ENCODE measurements at regions not wholly inside any gene's neighbourhood (a gene's known extent, or its start where the extent isn't known, plus 50 kb on each side); places are given as distances from the start of the nearest gene placed in this dataset.

DNA sequence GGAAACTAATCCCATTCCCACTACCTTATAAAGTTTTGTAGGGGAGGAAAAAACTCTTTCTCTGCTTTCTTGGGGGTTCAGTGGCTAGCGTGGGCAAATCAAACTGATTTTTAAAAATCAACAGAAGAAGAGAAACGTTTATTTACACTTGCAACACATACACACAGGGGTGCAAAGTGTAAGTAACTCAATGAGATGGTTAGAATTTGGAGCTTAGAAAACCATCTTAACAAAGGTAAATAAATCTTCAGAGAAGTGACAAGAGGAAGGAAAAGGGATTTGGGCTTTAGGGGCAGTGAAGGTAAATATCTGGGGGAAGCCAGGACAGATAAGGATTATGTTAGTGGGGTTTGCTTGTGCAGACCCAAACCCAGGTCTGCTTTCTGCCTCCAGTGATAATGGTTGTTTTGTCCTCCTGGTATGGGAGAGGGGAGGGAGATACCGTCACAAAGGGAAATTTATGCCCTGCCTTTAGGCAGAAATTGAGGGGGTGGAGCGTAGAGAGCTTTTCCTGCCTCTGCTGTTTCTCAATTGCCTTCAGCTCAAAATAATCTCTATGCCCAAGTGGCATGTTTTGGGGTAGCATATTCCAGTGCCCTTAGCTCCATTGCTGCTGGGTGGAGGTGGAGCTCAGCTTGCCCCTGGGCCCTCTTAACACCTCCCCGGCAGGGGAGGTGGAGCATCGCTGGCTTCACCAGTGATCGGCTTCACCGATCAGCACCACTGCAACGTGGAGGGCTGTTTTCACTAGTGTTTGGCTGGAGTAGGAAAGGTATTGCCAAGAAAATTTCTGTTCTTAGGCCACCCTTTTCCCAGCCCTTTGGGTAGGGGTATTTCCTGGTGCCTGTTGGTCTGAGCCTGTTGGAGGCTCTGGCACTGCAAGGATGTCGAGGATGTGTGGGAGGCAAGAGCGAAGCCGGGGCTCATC, 92.2 kb downstream of the TEX51 start:
- Histone ChIP-seq H3K36me3 (ENCODE audit: control insufficient read depth, insufficient read depth, low read length) (no peaks in the 10 kb centered on the region), H3K4me1 (ENCODE audit: control insufficient read depth, insufficient read depth, low read length) (no peaks in the 10 kb centered on the region), H3K27me3 (ENCODE audit: control insufficient read depth, insufficient read depth, low read length) (no peaks in the 10 kb centered on the region), H3K4me3 (ENCODE audit: low read depth, low read length) (no peak overlapping the region), H3K27ac (ENCODE audit: low read depth, low read length) (no peak overlapping the region), H3K9ac (ENCODE audit: low read depth, low read length) (no peak overlapping the region), H3K9me3 (ENCODE audit: control insufficient read depth, insufficient read depth, low read length) (no peaks in the 10 kb centered on the region)

DNA sequence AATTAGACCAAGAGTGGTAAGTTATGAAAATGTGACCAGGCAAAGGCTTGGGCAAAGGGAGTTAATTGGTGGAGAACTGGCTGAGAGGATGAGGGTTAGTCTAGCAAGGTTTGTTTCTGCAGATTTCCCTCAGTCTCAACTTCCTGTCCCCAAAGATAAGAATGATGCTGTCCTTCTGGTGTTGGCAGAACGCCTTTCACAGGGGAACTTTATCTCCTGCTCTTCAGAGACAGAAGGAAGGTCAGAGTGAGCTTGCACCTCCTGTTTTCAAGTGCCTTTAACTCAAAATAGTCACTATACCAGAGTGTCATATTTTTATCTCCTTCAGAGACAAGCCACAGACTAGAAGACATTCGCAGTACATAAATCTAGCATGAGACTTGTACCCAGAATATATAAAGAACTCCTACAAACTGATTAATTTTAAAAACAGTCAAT, 95.7 kb downstream of the TEX51 start:
- Histone ChIP-seq H3K27ac (ENCODE audit: low read depth, low read length) (no peak overlapping the region), H3K27me3 (ENCODE audit: control insufficient read depth, insufficient read depth, low read length) (no peaks in the 10 kb centered on the region), H3K9ac (ENCODE audit: low read depth, low read length) (no peak overlapping the region), H3K4me1 (ENCODE audit: control insufficient read depth, insufficient read depth, low read length) (no peaks in the 10 kb centered on the region), H3K4me3 (ENCODE audit: low read depth, low read length) (no peak overlapping the region), H3K36me3 (ENCODE audit: control insufficient read depth, insufficient read depth, low read length) (no peaks in the 10 kb centered on the region), H3K9me3 (ENCODE audit: control insufficient read depth, insufficient read depth, low read length) (no peaks in the 10 kb centered on the region)

DNA sequence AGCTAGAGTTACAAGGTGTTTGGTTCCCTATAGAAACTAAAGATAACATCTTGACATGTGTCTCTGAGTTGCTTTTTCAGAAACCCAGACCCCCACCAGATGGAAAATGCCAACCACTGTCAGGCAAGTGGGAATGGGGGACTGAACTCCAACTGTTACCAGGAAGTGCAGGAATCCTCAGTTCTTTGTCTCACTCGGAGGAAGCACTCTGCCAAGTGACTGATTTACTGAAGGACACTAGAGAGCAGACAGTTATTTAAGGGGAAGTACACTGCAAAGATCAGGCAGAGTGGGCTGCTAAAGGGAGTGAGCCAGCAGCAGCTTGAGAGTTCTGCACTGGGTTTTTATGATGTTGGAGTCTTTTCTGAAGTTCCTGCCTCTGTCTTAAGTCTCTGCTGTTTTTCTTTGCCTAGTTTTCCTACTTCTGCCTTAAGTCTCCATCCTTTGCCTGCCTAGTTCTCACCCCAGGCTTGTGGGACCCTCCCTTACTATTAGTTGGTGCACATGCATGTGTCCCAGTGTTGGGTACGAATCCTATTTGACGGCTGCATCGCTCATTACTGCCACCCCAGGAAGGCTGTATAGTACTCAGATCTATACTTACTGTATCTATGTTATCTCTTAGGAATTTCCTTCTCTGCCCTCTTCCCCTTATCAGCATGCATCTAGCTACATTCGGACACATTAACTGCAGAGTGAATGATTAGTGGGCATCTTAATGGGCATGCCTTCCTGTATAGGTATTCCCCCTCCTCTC, 97.1 kb downstream of the TEX51 start:
- Histone ChIP-seq H3K9ac (ENCODE audit: low read depth, low read length) (no peak overlapping the region), H3K27ac (ENCODE audit: low read depth, low read length) (peak overlapping the region; percentile 38), H3K9me3 (ENCODE audit: control insufficient read depth, insufficient read depth, low read length) (no peaks in the 10 kb centered on the region)

DNA sequence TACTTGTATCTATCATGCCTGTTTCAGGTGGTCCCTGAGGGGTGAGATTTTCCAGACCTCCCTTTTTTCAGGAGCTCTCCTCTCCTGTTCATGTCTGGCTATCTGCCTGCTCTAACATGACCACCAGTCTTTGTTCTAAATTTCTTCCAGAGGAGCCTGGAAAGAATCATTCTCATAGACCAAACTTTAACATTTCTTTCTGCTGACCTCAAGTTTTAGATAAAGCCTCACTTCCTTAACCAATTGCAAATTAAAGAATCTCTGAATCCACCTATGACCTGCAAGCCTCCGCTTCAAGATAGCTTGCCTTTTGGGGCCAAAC, 97.6 kb downstream of the TEX51 start:
- Histone ChIP-seq H3K4me3 (ENCODE audit: low read depth, low read length) (no peak overlapping the region), H3K4me1 (ENCODE audit: control insufficient read depth, insufficient read depth, low read length) (no peaks in the 10 kb centered on the region), H3K27ac (ENCODE audit: low read depth, low read length) (peak overlapping the region; percentile 38), H3K9me3 (ENCODE audit: control insufficient read depth, insufficient read depth, low read length) (no peaks in the 10 kb centered on the region), H3K36me3 (ENCODE audit: control insufficient read depth, insufficient read depth, low read length) (no peaks in the 10 kb centered on the region), H3K9ac (ENCODE audit: low read depth, low read length) (no peak overlapping the region), H3K27me3 (ENCODE audit: control insufficient read depth, insufficient read depth, low read length) (no peaks in the 10 kb centered on the region)

More for the DNA sequence above, 97.1 kb downstream of the TEX51 start:
- H3K4me1 ChIP-seq (ENCODE audit: control insufficient read depth, insufficient read depth, low read length), result no peaks in the 10 kb centered on the region
- no peak overlapping the region for H3K4me3 ChIP-seq (ENCODE audit: low read depth, low read length)
- H3K36me3 ChIP-seq (ENCODE audit: control insufficient read depth, insufficient read depth, low read length), result no peaks in the 10 kb centered on the region
- no peaks in the 10 kb centered on the region for H3K27me3 ChIP-seq (ENCODE audit: control insufficient read depth, insufficient read depth, low read length)

Data from HUES48 (cell line).